IPS-18c (cell line): ENCODE measurements at regions not wholly inside any gene's neighbourhood (a gene's known extent, or its start where the extent isn't known, plus 50 kb on each side); places are given as distances from the start of the nearest gene placed in this dataset.

Source experiments
- H3K4me3 ChIP-seq: 2 replicates; pipeline ENCODE4 v1.7.0; 2013; ENCODE audit warnings: low read depth, mild to moderate bottlenecking, low read length, moderate library complexity; ENCODE audit not compliant: insufficient read depth
- H3K9me3 ChIP-seq: one replicate; pipeline ENCODE4 v1.6.1; 2013; ENCODE audit warnings: mild to moderate bottlenecking, low read length, moderate library complexity; ENCODE audit not compliant: control insufficient read depth, insufficient read depth

DNA sequence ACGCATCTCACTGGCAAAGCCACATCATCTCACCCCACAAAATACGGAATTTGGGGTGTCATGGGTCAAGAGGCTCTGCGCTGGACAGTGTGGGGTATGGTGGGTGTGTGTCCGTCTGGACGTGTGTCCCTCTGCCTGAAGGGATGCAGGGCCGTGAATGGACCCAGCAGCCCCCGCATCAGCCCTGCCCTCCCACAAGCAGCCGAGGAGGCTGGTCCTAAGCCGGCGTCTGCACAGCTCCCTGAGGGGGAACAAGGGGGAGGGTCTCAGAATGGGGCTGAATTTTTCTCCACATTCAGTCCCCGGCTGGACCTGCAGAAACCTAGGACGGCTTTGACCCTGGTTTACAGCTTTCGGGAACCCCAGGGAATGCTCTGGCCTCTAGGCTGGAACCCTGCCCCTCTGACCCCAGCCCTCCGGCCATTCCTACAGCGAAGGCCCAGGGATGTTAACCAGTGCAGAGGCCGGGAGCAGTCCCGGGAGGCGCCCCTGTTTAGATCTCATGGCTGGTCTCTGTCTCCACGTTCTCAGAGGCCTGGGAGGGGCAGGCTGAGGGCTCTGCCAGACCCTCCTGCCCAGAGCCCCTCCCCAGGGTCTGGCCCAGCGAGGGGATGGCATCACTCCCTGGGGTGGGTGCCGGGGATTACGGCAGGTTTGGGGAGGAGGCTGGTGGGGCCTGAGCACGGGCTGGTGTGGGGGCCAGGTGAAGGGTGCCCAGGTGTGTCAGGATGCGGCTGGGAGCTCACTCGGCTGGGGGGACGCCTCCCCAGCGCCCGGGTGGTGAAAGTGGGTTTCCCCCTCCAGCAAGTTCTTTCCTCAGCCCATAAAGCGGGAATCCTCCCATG lies 156.5 kb upstream of the C14orf180 start:
- no peaks in the 10 kb centered on the region for H3K9me3 ChIP-seq
- no peak overlapping the region for H3K4me3 ChIP-seq

DNA sequence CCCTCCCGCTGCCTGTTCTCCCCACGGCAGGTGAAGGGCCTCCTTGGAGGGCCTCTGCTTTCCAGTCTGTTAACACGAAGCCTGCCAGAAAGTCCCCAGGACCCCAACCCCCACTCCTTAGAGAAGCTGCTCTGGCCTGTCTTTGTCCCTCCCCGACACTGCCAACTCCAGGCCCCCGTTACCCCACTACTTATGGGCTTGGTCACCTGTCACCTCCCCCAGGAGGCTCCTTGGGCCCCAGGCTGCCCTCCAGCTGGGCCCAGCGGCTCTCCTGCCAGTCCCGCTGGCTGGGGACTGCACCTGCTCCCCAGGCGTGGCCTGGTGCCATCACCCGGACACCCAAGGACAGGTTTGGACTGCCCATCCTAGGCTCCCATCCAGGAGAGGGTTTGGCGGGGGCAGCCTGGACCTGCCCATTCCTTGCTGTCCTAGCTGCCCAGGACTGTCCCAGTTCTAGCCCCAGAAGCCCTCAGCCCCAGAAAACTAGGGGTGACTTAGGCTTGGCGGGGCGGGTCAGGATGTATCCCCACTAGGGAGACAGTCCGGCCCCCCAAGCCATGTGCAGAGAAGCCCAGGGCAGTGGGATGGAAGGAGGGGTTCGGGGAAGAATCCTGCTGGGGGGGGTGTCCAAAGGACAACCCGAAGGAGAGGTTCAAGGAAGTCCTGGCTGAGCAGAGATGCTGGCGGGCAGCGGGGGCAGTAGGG lies 155.7 kb upstream of the C14orf180 start:
- no peak overlapping the region for H3K4me3 ChIP-seq

DNA sequence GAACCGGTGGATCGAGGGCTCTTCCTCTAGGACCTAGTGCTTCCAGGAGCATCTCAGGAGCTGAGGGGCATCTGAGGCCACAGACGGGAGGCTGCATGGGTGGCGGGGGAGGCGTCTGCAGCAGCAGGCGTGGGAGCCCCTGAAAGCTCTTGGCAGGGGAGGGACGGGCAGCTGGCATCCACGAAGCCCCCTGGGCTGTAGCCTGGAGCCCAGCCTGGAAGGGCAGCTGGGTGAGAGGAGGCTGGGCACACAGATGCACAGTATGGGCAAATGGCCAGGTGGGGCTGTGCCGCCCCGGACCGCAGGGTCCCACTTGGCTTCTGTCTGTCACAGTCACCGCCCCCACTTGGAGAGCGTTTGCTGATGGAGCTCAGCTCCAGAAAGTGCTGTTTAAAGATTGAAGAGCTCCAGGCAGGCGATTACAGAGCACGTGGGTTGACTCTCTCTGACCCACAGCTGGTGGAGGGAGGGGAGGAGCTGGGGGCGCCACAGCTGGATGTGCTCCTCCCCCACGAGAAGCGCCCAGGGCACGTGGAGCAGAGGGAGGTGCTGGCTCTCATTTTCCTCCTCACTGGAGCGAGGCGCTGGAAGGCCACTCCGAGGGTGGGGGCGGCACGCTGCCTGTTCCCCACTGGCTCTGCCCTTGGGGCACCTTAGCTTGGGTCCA lies 155.0 kb upstream of the C14orf180 start:
- H3K4me3 ChIP-seq: no peak overlapping the region
- H3K9me3 ChIP-seq: no peaks in the 10 kb centered on the region

More for the DNA sequence above, 155.7 kb upstream of the C14orf180 start:
- no peaks in the 10 kb centered on the region for H3K9me3 ChIP-seq

DNA sequence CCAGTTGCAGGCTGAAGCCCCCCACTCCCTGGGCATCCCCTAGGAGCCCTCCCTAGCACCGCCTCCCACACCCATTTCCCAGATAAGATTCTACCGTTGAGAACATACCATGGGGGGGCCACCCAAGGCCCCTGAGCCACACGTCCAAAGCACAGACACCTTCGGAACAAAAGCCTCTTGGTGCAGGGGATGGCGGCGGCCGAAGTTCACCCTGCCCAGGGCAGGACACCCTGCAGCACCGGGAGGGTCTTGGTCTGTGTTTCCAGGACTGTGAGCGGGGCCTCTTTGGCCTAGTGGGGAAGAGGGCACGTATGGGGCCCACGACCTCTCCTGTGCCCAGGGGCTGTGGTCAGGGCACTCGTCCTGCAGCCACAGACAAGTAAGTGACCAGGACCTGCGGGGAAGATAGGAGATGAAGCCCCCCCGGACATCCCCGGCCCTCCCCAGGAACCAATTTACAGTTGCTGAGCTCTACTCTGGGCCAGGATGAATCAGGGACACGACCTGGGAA lies 154.3 kb upstream of the C14orf180 start:
- Histone ChIP-seq H3K9me3 (no peaks in the 10 kb centered on the region), H3K4me3 (no peak overlapping the region)

DNA sequence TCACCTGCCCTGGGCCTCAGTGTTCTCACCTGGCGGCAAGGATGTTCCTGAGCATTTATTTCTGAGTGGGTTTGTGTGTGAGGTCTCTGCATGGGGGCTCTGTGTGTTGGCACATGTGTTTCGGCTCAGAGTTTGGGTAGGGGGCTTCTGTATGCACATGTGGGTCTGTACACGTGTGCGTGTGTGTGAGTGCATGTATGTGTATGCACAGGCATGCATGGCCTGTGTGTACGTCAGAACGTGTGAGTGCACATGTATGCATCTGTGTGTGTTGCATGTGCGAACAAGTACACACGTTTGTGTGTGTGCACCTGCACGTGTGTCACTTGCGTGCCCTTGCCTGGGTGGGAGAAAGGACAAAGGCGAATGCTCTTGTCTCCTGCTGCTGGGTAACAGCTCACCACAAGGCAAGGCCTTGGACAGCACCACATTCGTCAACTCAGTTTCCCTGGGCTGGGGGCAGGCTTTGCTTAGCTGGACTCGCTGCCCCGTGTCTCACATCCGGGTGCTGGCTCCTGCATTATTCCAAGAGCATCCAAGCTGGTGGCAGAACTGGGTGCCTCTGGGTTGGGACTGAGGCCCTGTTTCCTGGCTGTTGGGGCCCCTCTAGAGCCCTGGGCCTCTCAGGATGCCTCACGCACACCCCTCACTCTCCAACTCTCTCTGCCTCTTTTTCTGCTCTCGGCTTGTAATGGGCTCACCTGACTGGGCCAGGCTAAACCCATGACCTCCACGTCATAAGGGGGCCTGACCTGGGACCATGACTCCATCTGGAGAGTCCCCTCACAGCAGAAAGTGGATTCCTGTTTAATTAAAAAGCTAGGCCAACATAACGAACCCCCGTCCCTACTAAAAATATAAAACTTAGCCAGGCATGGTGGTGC lies 153.6 kb upstream of the C14orf180 start:
- no peaks in the 10 kb centered on the region for H3K9me3 ChIP-seq
- H3K4me3 ChIP-seq: no peak overlapping the region

DNA sequence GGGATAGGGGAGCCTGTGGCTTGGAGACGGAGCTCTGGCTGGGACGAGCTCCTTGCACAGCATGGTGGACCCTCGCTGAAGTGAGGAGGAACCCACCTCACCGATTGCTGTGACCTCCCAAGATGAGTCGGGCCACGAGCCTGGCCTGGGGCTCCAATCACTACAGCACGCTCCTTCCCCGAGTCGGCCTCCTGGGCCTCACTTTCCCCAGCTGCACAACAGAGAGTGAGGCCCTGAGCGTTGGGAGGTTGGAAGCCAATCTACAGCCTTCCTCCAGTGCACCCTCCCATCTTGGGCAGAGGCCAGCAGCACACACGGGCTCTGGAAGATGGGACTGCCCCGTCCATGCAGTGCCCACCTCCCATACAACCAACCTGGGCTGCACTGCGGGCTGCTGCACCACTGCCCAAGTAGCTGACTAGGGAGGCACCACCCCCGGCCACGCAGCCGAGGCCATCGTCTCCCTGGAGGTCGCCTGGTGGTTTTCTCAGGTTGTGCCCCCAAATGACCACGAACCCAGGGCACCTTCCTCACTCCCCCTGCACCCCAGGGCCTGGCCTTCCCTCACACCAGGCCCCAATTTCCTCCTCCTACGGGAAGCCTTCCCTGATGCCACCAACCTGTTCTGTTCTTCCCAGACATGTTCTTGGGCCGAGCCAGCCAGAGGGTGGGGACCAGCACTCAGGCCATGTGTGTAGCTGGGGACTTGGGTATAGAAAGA lies 152.3 kb upstream of the C14orf180 start:
- no peak overlapping the region for H3K4me3 ChIP-seq
- no peaks in the 10 kb centered on the region for H3K9me3 ChIP-seq

DNA sequence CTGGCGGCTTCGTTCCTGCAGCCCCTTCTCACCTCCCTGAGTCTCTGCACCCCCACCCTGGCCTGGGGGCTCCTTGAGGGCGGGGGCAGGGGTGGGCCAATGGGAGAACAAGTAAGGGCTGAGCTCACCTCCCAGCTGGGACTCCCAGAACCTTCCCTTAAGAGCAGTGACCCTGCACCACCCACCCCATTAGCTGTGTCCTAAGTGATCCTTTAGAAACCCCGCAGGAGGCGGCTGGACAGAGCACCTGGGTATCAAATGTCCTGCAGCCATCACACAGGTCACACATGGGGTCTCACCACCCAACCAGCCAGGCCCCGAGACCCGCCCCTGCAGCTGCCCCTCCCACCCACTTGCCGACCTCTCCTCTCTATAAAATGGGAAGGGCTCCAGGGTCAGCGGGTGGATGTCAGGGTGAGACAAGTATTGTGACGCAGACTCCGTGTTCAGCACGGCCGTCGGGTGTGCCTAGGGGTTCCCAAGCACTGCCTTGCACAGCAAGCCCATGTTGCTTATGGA lies 151.2 kb upstream of the C14orf180 start:
- H3K4me3 ChIP-seq: no peak overlapping the region
- no peaks in the 10 kb centered on the region for H3K9me3 ChIP-seq

DNA sequence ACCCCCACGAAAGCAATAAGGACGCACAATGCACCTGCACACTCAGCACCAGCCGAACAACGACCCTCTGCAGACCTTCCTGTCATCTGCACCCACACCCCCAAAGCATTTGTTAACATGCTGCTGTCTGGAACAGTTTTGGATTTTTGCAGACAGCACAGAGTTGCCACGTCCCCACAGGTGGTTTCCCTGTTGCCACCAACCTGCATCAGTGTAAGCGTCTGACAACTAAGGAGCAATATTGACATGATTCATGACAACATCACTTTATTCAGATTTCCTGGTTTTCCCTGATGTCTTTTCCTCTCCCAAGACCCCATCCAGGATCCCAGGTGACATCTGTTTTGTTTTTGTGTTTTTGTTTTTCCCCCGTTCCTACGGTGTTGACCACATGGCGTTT lies 150.7 kb upstream of the C14orf180 start:
- Histone ChIP-seq H3K9me3 (no peaks in the 10 kb centered on the region), H3K4me3 (no peak overlapping the region)

DNA sequence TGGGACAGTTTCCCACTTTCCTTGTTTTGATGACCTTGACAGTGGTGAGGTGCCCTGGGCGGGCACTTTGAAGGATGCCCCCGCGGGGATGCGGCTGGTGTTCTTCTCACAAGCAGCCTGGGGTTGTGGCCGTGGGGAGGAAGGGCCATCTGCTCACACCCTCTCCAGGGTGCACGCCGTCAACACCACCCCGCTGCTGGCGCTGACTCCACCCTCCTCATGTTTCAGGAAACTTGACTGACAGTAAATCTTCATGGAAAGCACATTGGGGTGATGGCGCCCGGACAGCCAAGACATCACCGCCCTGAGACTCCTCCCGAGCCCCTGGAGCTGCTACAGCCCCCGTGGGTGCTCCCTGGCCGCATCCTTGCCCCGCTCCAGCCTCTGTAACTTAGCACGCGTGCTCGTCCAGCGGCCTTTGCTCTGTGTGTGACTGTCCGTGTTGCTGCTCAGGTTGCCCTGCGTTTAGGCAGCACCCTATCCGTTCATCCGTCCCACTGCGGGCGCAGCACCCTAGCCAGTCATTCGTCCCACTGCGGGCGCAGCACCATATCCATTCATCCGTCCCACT lies 150.2 kb upstream of the C14orf180 start:
- H3K9me3 ChIP-seq: no peaks in the 10 kb centered on the region
- no peak overlapping the region for H3K4me3 ChIP-seq

DNA sequence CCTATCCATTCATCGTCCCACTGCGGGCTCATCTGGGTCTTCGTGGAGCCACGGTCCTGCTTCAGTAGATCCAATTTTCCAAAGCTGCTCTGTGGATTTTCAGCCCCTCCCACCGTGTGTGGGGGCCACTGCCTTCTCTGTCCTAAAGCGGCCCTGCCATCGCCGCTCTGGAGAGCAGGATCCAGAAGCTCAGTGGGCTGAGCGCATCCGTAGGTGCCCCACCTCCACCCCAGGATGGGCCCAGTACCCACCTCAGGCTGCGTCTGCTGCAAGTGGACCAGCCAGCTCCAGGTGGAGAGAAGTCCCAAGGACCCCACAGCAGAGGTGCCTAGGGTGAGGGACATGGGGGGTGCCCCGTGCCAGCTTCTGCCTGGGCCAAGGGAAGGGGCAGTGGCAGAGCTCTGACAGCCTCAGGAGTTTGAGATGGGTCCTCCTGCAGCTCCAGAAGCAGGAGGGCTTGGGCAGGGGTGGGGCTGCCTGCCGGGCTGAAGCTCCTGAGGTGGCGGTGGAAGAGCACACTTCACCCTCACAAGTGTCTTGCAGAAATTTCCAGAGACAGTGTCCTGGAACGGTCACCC lies 148.1 kb upstream of the C14orf180 start:
- Histone ChIP-seq H3K9me3 (no peaks in the 10 kb centered on the region), H3K4me3 (no peak overlapping the region)

DNA sequence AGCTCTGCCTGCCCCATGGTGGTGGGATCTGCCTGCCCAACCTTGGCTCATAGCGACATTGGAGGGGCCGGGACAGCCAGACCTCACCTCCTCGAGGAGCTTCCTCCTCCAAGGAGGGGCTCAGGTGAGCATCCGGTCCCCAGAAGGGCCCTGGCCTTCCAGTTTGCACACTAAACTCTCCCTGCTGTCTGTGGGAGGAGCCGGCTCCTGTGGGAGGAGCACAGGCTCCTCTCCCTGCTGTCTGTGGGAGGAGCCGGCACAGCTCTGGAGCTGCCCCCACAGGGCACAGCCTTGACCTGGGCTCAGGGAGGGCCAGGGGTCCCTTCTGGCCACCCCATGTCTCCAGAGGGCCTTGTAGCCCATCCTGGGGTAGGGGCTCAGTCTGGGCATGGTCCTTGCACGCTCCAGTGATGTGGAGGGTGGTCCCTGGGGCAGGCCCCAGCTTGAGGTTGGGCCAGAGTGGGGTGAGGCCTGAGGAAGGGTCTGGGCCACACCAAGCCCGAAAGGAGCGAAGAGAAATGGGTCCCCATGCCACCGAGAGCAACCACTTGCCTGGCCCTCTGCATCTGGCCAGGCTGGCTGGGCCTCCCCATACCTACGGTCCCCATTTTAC lies 147.5 kb upstream of the C14orf180 start:
- Histone ChIP-seq H3K9me3 (no peaks in the 10 kb centered on the region), H3K4me3 (no peak overlapping the region)

DNA sequence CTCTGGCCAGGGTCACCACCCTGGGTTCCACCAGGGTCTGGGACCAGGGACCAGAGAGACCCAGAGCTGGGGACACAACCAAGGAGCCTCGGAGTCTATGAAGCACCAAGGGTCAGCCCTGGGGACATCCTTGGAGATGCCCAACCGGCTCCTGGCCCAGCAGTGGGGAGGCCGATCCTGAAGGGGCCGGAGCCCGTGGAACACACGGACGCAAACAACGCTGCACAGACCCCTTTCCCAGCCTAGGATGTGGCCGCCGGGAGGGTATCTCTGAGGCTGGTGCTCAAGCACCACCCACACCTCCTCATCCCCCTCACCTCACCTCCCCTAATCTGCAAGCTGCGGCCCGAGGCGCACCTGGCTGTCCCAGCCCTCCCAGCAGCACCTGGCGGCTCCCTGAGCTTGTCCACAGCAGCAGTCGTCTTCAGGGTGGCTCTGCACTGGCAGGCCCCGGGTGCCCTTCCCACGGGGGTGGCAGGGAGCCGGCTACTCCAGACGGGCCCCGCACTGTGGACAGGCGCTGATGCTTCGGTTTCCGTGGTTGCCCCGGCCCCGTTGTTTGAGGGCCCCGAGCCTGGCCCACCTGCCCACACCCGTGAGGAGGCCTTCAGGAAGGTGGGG lies 146.8 kb upstream of the C14orf180 start:
- Histone ChIP-seq H3K9me3 (no peaks in the 10 kb centered on the region), H3K4me3 (no peak overlapping the region)

DNA sequence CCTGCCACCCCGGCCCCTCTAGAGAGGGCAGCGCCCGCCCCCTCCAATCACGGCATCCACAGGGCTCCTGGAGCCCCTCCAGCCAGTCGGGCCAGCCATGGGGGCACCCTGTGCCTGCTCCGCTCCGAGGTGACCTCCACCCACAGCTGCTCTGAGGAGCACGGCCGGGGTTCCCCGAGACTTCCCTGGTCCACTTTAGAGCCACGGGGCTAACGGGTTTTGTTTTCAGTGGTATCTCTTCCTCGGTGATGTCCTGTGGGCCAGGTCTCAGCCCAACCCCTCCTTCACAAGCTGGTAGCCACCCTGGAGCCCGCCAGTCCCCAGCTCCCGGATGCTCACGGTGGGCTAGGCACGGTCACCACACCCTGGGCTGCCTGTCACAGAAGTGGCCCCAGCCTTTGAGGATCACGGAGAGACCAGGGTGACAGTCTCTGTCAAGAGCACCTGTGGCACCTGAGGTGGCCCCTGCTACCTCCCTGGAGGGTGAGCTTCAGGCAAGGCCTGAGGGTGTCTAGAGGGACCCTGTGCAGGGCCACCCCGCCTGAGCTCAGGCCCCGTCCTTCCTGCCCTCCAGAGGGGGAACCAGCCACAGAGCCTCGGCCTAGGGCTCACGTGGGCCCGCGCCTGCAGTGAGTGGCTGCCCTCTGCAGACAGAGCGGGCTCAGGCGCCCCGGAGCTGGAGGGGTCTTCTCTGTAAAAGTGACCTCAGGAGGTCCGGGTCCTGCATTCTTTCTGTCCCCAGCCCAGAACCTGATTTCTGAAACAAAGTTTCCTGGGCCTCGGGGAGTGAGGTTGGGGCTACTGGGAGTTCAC lies 146.0 kb upstream of the C14orf180 start:
- no peaks in the 10 kb centered on the region for H3K9me3 ChIP-seq

More for the DNA sequence above, 146.0 kb upstream of the C14orf180 start:
- H3K4me3 ChIP-seq: no peak overlapping the region
